Activated T-helper 17 cell treated with anti-CD3 and anti-CD28 coated beads, Interleukin-2, amount 50 U/mL, for 72 hours (primary cell): ENCODE measurements at regions not wholly inside any gene's neighbourhood (a gene's known extent, or its start where the extent isn't known, plus 50 kb on each side); places are given as distances from the start of the nearest gene placed in this dataset.

Experiments used
- ATAC-seq: fragments of 150-1000 bp; cut with Tn5 transposase; replicated peaks from 2 replicates; pipeline ENCODE4 v1.10.0; 2021; ENCODE audit warnings: mild to moderate bottlenecking, moderate library complexity
- H3K27ac Mint-ChIP-seq: one replicate; pipeline ENCODE4 v1.8.0; 2022; ENCODE audit warnings: mixed read lengths
- H3K27me3 Mint-ChIP-seq: one replicate; pipeline ENCODE4 v1.8.0; 2022; ENCODE audit warnings: mixed read lengths
- H3K36me3 Mint-ChIP-seq: one replicate; pipeline ENCODE4 v1.8.0; 2022; ENCODE audit warnings: low read depth, mild to moderate bottlenecking, mixed read lengths
- H3K4me1 Mint-ChIP-seq: one replicate; pipeline ENCODE4 v1.8.0; 2022; ENCODE audit warnings: mixed read lengths
- H3K4me3 Mint-ChIP-seq: one replicate; pipeline ENCODE4 v1.8.0; 2022; ENCODE audit warnings: mild to moderate bottlenecking, mixed read lengths
- H3K9me3 Mint-ChIP-seq: one replicate; pipeline ENCODE4 v1.8.0; 2022; ENCODE audit warnings: mixed read lengths

DNA sequence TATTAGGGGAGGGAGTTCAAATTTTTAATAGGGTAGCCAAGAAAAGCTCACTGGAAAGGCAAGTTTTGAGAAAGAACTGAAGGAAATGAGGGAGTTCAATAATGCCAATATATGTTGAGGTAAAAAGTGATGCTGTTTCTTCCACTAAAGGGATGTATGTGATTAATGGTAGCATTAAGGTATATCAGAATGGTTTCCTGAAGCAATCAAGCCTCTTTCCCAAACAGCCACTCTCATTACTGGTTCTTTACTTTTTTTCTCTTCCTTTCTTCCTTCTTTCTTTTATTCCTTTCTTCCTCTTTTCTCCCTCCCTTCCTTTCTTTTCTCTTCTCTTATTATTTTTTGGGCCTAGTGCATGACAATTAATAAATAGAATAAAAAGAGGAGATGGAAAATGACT is 433.5 kb downstream of the SATB2 start:
- H3K4me3 Mint-ChIP-seq, result no peak overlapping the region
- no peaks in the 10 kb centered on the region for H3K9me3 Mint-ChIP-seq
- H3K27me3 Mint-ChIP-seq, result no peaks in the 10 kb centered on the region
- no peaks in the 10 kb centered on the region for H3K4me1 Mint-ChIP-seq
- no peak for ATAC-seq
- H3K36me3 Mint-ChIP-seq, result no peaks in the 10 kb centered on the region
- H3K27ac Mint-ChIP-seq, result no peak overlapping the region

DNA sequence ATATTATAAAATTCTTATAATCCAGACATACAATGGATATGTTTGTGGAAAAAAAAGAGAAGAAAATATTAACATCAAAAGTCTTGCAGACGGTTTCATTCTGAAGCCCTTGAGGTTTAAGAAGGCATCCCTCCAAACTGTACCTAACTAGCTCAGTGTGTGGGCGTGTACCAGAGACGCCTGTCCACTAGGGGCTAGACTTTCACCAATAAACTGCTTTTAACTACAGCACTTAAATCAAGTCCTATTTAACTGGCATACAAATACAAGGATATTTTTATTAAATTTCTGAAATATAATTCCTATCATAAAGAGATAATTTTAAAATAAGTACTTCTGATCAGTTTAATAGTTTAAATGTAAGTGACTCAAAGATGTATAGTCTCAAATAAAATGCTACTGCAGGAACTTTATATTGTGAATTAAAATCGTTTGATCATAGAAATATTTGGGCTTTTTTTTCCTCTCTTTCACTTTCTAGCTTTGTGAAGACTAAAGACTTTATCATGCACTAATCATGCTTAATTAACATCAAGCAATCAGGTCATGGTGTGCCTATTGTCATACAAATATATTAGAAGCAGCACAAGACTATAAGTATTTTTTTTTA is 437.7 kb downstream of the SATB2 start:
- Mint-ChIP-seq H3K36me3 (no peaks in the 10 kb centered on the region), H3K4me3 (no peak overlapping the region), H3K9me3 (no peaks in the 10 kb centered on the region), H3K4me1 (no peaks in the 10 kb centered on the region), H3K27ac (no peak overlapping the region), H3K27me3 (no peaks in the 10 kb centered on the region)
- no peak for ATAC-seq

DNA sequence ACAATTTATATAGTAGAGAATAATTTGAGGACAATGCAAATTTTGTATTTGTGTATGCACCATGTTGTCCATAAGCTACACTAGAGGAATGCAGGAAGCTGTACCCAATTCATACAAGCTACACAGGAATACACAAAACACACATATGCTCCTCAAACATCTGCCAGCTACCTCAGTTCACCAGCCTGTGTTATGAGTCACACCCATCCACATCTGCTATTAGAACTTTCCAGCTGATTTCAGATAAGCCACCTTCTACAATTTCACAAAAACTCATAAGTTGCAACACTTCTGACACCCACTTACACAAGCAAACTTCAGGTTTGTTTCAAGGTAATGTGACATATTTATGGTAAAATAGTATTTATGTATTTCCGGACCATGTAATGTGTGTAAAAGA is 438.9 kb downstream of the SATB2 start:
- H3K27me3 Mint-ChIP-seq, result no peaks in the 10 kb centered on the region
- no peaks in the 10 kb centered on the region for H3K4me1 Mint-ChIP-seq
- no peak for ATAC-seq
- H3K9me3 Mint-ChIP-seq, result no peaks in the 10 kb centered on the region
- no peak overlapping the region for H3K27ac Mint-ChIP-seq
- no peak overlapping the region for H3K4me3 Mint-ChIP-seq
- H3K36me3 Mint-ChIP-seq, result no peaks in the 10 kb centered on the region

DNA sequence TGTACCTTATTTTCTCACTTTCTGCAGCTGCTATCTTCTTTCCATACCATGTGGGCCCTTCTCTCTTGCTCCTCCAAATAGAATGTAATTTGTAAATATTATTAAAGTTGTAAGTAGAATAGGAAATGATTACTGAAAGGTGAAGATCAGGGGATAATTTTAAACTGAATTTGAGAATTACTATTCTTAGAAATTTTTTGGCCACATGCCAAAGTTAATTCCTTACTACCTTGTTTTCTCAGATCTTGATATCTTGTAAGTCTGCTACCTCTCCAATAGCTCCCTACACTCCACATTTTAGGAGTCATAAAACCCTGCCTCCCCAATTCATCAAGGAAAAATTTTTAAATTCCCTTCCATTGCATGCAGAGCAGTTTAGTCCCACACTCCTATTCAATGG is 442.7 kb downstream of the SATB2 start:
- H3K27me3 Mint-ChIP-seq, result peaks cover 4% of the 10 kb centered on the region
- no peaks in the 10 kb centered on the region for H3K36me3 Mint-ChIP-seq
- no peak overlapping the region for H3K27ac Mint-ChIP-seq
- no peak for ATAC-seq
- no peak overlapping the region for H3K4me3 Mint-ChIP-seq
- no peaks in the 10 kb centered on the region for H3K9me3 Mint-ChIP-seq
- H3K4me1 Mint-ChIP-seq, result no peaks in the 10 kb centered on the region

DNA sequence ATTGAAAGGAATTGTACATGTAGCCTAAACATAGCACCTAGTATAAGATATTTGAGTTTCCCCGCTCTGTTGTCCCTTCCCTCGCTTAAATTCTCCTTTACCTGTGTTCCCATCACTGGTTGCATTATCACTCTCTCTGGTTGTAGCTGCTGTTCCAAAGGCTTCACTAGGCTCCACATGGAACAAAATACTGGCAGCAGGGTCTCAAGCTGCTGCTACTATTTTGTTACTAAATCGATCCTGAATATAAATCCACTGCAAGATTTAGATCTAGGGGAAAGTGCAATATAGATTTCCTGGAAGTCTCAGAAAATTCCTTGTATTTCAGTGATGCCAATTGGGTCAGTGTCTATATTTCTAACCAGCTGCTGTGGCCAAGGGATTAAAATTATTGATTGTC is 443.5 kb downstream of the SATB2 start:
- no peak overlapping the region for H3K27ac Mint-ChIP-seq
- no peaks in the 10 kb centered on the region for H3K36me3 Mint-ChIP-seq
- ATAC-seq, result no peak
- no peaks in the 10 kb centered on the region for H3K9me3 Mint-ChIP-seq
- peaks cover 4% of the 10 kb centered on the region for H3K27me3 Mint-ChIP-seq
- H3K4me3 Mint-ChIP-seq, result no peak overlapping the region
- H3K4me1 Mint-ChIP-seq, result no peaks in the 10 kb centered on the region

DNA sequence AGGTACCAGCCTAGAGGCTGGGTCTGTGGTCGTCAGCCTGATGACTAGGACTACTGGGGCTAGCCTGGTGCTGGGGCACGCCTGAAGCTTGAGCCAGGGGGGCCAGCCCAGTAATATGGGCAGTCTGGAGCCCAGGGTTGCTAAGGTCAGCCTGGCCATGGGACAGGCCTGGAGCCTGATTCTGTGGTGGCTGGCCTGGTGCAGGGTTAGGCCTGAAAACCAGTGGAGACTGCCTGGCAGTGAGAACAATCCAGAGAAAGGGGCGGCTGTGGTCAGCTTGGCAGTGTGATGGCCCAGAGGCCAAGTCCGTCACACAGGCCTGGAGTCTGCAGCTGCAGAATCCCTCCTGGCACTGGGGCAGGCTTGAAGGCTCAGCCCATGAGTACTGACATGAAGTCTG is 445.8 kb downstream of the SATB2 start:
- no peaks in the 10 kb centered on the region for H3K36me3 Mint-ChIP-seq
- no peak overlapping the region for H3K4me3 Mint-ChIP-seq
- no peaks in the 10 kb centered on the region for H3K4me1 Mint-ChIP-seq
- no peak overlapping the region for H3K27ac Mint-ChIP-seq
- peaks cover 4% of the 10 kb centered on the region for H3K27me3 Mint-ChIP-seq
- H3K9me3 Mint-ChIP-seq, result no peaks in the 10 kb centered on the region
- no peak for ATAC-seq

DNA sequence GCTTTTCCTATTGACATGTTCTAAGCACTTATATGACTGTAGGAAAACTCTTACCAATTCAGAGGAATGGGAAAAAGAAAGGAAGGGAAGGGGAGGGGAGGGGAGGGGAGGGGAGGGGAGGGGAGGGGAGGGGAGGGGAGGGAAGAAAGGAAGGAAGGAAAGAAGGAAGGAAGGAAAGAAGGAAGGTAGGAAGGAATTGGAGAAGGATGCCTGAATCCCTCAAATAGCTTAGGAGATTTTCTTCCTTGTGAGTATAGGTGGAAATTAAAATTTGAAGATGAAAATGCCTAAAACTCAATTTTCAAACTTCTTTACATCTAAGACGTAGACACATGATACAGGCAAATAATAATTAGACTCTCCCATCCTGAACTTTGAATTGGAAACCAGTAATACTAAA is 463.1 kb downstream of the SATB2 start:
- Mint-ChIP-seq H3K4me1 (no peaks in the 10 kb centered on the region), H3K9me3 (peaks cover 3% of the 10 kb centered on the region), H3K36me3 (no peaks in the 10 kb centered on the region), H3K4me3 (no peak overlapping the region), H3K27ac (no peak overlapping the region), H3K27me3 (no peaks in the 10 kb centered on the region)
- no peak for ATAC-seq

DNA sequence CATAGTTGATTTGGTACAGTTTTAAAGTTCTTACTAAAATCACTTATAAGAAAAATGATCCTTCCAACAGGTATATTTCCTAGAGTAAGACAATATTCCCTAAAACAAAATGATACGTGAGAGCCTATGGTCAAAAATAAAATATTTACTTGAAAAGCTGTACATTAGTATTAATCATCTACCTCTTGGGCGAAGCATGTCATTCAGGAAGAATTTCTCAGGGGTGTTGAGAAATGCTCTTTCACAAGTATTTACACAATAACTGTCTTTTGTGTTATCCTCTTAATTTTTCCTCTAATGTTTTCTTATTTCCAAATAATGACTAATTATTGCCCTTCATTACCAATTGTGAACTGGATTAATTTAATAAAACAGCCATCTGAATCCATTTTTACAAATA is 466.3 kb downstream of the SATB2 start:
- Mint-ChIP-seq H3K9me3 (no peaks in the 10 kb centered on the region), H3K4me3 (no peak overlapping the region), H3K36me3 (no peaks in the 10 kb centered on the region), H3K27me3 (no peaks in the 10 kb centered on the region), H3K4me1 (no peaks in the 10 kb centered on the region), H3K27ac (no peak overlapping the region)
- ATAC-seq, result no peak

DNA sequence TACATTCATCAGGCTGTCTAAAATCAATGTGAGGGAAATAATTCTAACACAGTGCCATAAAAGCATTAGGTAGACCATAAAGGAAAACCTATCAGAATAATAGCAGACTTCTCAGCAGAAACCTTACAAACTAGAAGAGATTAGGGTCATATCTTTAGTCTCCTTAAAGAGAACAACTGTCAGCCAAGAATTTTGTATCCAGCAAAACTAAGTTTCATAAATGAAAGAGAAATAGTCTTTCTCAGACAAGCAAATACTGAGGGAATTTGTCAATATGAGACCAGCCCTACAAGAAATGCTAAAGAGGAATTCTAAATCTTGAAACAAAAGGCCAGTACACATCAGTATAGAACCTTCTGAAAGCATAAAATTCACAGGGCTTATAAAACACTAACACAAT is 482.0 kb downstream of the SATB2 start:
- no peak overlapping the region for H3K27ac Mint-ChIP-seq
- no peaks in the 10 kb centered on the region for H3K36me3 Mint-ChIP-seq
- H3K4me1 Mint-ChIP-seq, result no peaks in the 10 kb centered on the region
- H3K9me3 Mint-ChIP-seq, result peaks cover 17% of the 10 kb centered on the region
- H3K27me3 Mint-ChIP-seq, result no peaks in the 10 kb centered on the region
- no peak for ATAC-seq
- H3K4me3 Mint-ChIP-seq, result no peak overlapping the region

DNA sequence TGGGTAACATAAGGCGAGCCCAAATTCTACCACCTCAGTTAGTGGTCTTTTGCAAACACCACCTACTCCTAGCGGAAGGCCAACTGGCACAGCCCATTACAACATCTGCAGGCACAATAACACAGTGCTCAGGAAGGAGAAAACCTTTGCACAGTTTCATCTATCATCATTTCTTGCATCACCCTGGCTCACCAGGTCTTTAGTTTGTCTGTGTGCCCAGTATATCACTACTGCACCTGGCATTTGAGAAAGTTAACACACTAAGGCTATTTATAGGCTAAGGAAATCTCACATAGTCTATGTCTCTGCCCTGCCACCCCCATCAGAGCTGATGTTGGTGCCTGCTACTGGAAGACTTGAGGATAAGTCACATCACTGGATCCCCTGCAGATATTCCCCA is 484.0 kb downstream of the SATB2 start:
- H3K4me3 Mint-ChIP-seq, result no peak overlapping the region
- H3K9me3 Mint-ChIP-seq, result peaks cover 17% of the 10 kb centered on the region
- H3K27ac Mint-ChIP-seq, result no peak overlapping the region
- no peak for ATAC-seq
- no peaks in the 10 kb centered on the region for H3K27me3 Mint-ChIP-seq
- H3K36me3 Mint-ChIP-seq, result no peaks in the 10 kb centered on the region
- H3K4me1 Mint-ChIP-seq, result no peaks in the 10 kb centered on the region

DNA sequence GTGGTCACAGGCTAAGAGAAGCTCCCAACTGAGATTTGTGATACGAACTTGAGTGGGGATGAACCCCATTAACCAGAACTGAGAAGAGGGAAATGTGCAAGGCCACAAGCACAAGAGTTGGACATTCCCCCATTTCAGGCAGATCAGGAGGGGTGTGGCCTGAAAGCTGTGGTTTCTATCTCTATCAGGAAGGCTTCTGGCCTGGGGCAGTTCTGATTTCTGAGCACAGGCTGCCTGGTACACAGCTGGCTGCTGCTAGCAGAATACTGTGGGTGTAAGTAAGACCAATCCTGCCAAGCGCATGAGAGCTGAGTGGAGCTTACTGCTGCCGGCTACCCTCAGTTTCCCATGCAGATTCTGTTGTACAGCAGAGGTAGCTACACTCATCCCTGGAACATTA is 484.6 kb downstream of the SATB2 start:
- H3K4me3 Mint-ChIP-seq, result no peak overlapping the region

DNA sequence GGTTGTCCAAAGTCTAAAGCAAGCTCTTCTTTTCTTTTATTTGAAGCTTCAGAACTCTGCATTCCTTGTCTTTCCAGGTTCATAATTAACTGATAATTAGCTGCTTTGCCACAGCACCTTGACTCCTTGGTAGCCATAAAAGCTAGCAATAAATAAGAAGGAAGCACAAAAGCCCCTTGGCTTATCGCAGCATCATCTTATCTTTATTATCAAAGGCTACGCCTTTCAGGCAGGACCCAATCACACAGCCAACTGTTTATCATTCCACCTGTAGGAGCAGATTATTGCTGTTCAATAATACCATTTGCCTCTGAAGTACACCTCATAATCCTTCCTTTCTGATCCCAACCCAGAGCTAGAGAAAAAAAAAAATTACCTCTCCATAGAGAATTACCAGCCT is 489.2 kb downstream of the SATB2 start:
- Mint-ChIP-seq H3K4me3 (no peak overlapping the region), H3K27me3 (no peaks in the 10 kb centered on the region), H3K9me3 (peaks cover 7% of the 10 kb centered on the region), H3K4me1 (no peaks in the 10 kb centered on the region), H3K36me3 (no peaks in the 10 kb centered on the region), H3K27ac (no peak overlapping the region)
- ATAC-seq, result no peak

More for the DNA sequence above, 484.6 kb downstream of the SATB2 start:
- no peak for ATAC-seq
- H3K27ac Mint-ChIP-seq, result no peak overlapping the region
- no peaks in the 10 kb centered on the region for H3K4me1 Mint-ChIP-seq
- peaks cover 17% of the 10 kb centered on the region for H3K9me3 Mint-ChIP-seq
- no peaks in the 10 kb centered on the region for H3K27me3 Mint-ChIP-seq
- H3K36me3 Mint-ChIP-seq, result no peaks in the 10 kb centered on the region

DNA sequence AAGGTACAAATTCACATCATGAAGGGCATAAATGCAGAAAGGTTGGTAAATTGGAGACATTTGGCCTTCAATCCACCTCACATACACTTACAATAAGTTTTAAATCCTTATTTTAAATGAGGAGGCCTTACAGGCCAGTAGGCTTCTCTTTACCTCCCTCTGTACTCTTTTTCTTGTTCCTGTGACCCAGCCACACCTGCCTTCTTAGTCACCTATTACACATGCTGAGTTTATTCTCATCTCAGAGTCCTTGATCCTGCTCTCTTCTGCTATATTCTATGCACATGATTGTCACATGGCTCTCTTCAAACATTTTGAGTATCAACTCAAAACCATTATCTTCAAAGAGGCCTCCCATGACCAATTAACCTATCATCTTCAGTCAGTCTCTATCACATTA is 491.5 kb downstream of the SATB2 start:
- no peaks in the 10 kb centered on the region for H3K27me3 Mint-ChIP-seq
- no peak for ATAC-seq

DNA sequence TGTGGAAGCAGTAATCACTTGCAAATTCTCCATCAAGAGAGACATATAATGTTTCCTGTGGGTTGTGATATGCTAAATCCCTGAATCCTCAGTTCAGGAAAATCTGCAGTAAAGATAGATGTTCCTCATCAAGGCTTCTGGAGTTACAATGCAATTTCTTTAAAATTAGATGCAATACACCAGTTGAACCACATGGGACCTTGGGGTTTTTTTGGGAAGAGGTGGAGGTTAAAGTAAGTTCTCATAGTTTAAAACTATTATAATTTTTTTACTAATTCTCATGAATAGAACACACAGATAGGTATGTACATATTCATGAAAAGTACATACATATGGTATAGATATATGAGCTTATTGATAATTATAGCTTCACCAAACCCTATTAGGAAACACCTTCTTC is 496.2 kb downstream of the SATB2 start:
- Mint-ChIP-seq H3K4me3 (no peak overlapping the region), H3K4me1 (no peaks in the 10 kb centered on the region), H3K27ac (no peak overlapping the region), H3K27me3 (peaks cover 4% of the 10 kb centered on the region), H3K9me3 (no peaks in the 10 kb centered on the region), H3K36me3 (no peaks in the 10 kb centered on the region)
- ATAC-seq, result no peak

More for the DNA sequence above, 491.5 kb downstream of the SATB2 start:
- Mint-ChIP-seq H3K4me1 (no peaks in the 10 kb centered on the region), H3K9me3 (no peaks in the 10 kb centered on the region), H3K36me3 (no peaks in the 10 kb centered on the region), H3K4me3 (no peak overlapping the region), H3K27ac (no peak overlapping the region)

DNA sequence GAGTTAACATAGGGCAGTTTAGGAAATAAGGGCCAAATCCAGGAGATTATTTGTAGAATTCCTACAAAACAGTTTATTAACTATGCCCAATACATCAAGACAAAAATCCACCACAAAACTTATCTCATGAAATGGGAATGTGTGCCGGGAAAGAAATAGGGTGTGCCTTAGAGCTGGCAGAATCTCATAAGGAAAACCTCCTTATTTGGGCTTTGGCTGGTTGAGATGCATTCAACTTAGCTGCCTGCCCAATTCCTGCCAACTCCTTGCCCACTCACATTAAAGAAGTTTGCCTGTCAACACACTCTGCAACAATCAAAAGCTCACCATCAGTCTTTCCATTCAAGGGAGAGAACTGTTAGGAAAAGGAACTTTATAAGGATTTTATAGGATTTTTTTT is 500.6 kb downstream of the SATB2 start:
- Mint-ChIP-seq H3K9me3 (no peaks in the 10 kb centered on the region), H3K4me3 (no peak overlapping the region), H3K4me1 (no peaks in the 10 kb centered on the region), H3K27ac (no peak overlapping the region), H3K36me3 (no peaks in the 10 kb centered on the region), H3K27me3 (peaks cover 4% of the 10 kb centered on the region)
- no peak for ATAC-seq

DNA sequence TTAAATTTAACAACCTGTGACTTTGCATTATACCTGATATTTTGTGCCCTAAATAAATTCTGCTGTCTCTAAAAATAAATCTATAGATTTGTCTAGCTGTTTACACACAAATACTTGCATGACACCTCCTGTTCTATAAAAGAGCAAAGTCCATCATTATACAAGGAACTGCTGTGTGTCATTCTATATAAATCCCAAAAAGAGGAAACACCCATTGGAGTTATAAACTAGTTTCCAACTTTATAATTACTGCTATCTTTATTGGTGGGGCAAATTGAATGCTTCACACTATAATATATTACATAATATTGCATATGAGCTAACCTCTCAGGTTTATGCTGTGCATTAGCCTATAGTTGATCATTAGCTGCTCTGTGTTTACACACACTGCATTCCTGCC is 504.4 kb downstream of the SATB2 start:
- H3K36me3 Mint-ChIP-seq, result no peaks in the 10 kb centered on the region
- no peaks in the 10 kb centered on the region for H3K4me1 Mint-ChIP-seq
- no peak for ATAC-seq
- H3K27ac Mint-ChIP-seq, result no peak overlapping the region
- no peaks in the 10 kb centered on the region for H3K9me3 Mint-ChIP-seq
- no peaks in the 10 kb centered on the region for H3K27me3 Mint-ChIP-seq
- H3K4me3 Mint-ChIP-seq, result no peak overlapping the region
